ENCODE measurements at regions not wholly inside any gene's neighbourhood (a gene's known extent, or its start where the extent isn't known, plus 50 kb on each side); places are given as distances from the start of the nearest gene placed in this dataset.

DNA sequence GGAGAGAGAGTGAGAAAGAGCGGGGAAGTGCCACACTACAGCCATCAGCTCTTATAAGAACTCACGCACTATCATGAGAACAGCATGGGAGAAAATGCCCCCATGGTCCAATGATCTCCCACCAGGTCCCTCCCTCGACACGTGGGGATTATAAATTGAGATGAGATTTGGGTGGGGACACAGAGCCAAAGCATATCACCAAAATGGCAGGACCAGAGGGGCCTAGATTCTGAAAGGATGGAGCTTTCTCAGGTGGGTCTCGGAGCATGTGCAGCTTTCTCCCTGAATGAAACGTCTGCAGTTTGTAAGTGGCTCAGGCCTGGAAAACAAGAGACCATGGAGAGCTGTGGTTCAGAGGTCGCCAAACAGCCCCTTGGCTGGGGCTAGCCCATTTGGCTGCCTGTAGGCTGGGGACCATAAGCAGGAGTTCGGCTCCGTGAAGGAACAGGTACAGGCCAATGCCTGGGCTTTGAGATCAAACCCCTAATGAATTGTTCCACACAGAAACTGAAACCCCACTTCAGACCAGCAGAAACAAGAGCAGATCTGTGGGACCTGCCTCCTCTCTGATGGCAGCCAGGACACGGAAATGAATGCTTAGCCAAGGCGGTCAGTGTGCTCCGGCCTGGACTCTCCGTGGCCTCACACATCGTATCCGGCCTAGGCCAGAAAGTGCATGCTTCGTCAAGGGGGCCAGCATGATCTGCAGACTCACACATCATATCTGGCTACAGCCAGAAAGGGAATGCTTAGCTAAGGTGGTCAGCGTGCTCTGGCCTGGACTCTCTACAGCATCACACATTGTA lies 111.2 kb upstream of the TMEM18 start:
- no peak for DNase-seq (ENCODE audit: low spot score)

DNA sequence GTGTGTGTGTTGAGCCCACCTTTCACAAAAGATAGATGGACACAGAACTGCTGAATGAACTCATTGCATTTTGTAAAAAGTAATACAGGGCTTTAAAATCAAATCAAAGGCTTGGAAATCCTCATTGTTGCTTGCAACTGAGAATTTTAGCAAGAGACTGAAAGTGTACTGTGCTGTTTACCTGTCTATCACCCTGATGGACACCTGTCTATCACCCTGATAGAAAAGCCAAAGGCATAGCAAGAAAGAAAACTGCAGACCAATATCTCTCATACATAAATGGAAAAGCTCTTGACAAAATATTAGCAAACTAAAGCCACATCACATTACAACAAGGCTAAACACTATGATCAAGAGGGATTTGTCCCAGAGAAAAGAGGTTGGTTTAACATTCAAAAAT lies 107.5 kb upstream of the TMEM18 start:
- DNase-seq (ENCODE audit: low spot score) = no peak

- no peak for DNase-seq (ENCODE audit: low spot score)
Observed at GRCh38 chr2:780581-780980, 103.4 kb upstream of the TMEM18 start.

- DNase-seq (ENCODE audit: low spot score) = no peak
Observed at GRCh38 chr2:780002-780401, 102.8 kb upstream of the TMEM18 start.

- DNase-seq (ENCODE audit: low spot score) = no peak
Observed at GRCh38 chr2:778731-779350, 101.6 kb upstream of the TMEM18 start.

DNA sequence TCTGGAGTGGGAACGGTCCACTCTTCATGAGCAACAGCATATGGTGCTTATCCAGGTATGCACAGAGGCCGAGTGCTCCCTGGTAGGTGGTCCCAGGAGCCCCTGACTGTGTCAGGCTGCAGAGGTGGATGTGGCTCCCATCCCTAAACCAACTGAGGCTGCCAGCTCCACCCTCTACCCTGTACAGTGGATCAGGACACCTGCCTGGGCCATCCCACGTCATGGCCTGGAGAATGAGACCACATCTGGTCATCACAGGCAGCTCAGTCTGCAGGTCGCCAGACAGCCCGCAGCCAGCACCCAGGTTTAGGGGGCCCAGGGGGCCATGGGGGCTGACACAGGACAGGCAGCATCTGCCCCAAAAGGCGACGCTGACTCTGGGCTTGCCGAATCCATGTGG lies 100.3 kb upstream of the TMEM18 start:
- DNase-seq (ENCODE audit: low spot score) = no peak

- no peak for DNase-seq (ENCODE audit: low spot score)
Observed at GRCh38 chr2:777051-777450, 99.8 kb upstream of the TMEM18 start.

DNA sequence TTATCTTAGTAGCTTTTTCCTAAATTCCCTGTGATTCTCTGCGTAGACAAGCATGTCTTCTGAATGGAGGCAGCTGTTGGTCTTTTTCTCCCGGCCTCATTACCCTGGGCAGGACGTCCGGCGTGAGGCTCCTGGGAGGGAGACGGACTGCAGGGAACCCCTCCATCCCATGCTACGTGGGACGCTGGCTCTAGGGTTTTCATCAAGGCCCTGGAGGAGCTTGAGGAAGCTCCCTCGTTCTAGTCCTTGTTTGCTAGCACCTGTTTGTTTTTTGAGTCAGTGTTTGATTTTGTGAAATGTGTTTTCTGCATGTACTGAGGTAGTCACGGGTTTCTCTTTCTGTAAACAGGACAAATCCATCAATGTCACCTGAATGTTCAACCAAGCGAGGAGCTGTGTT lies 99.3 kb upstream of the TMEM18 start:
- DNase-seq (ENCODE audit: low spot score) = no peak

GRCh38 chr2:776038-776437 lies 98.8 kb upstream of the TMEM18 start:
- no peak for DNase-seq (ENCODE audit: low spot score)

GRCh38 chr2:774436-774835 lies 97.2 kb upstream of the TMEM18 start:
- no peak for DNase-seq (ENCODE audit: low spot score)

GRCh38 chr2:773256-774160 lies 96.3 kb upstream of the TMEM18 start:
- no peak for DNase-seq (ENCODE audit: low spot score)

- no peak for DNase-seq (ENCODE audit: low spot score)
Observed at GRCh38 chr2:771538-771937, 94.3 kb upstream of the TMEM18 start.

DNA sequence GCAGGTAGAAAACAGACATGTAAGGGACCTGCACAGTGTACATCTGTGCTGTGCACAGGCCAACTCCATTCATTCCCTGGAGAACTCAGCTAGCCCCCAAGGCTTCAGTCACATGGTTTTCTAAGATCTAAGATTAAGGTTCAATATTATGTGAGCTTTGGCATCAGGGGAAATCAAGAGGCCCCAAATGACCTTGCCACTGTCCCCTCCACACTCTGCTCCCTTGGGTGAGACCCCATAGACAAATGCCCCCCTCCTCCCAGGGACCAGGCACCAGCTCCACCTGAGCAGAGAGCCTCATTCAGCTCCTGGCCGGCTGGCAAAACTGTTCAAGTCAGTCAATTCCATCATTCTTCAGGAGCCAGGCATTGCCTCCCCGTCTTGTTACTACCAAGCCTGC lies 93.6 kb upstream of the TMEM18 start:
- no peak for DNase-seq (ENCODE audit: low spot score)

DNA sequence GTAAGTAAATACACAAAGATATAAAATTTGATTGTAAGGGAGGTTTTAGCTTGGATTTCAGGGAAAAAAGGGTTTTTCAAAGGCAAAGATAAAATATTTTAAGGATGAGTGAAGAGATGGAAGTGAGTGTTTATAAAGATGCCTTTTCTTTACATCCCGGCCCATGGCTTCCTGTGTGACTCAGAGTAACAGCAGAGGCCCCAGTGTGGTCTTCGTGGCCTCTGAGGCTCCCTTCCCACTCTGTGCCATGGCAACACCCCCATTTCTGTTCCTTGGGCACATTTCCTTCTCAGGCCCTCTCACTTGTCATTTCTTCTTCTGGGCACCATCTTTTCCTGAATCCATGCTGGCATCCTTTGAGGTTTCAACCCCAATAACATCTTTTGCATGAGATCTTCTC lies 92.6 kb upstream of the TMEM18 start:
- no peak for DNase-seq (ENCODE audit: low spot score)

- no peak for DNase-seq (ENCODE audit: low spot score)
Observed at GRCh38 chr2:768451-768850, 91.2 kb upstream of the TMEM18 start.

- DNase-seq (ENCODE audit: low spot score) = no peak
Observed at GRCh38 chr2:767944-768343, 90.7 kb upstream of the TMEM18 start.

- DNase-seq (ENCODE audit: low spot score) = no peak
Observed at GRCh38 chr2:767440-767839, 90.2 kb upstream of the TMEM18 start.

DNA sequence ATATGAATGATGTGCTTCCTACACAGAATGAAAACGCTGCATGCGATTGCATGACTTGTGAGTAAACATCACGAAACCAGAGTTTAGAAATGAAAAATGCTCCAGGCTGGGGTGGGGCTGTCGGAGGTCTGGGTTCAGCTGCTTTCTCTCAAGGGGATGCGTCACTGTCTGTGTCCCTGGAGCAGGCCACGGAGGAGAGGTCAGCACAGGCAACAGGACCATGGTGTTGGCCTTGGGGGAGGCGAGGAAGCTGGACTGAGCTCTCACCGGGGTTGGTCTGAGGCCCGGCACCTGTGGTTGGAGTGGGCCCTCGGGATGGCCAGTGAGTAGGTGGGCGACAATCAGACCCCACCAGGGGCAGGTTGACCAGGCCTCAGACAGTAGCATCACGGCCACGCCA lies 89.0 kb upstream of the TMEM18 start:
- DNase-seq (ENCODE audit: low spot score) = no peak

GRCh38 chr2:765369-765768 lies 88.2 kb upstream of the TMEM18 start:
- DNase-seq (ENCODE audit: low spot score) = no peak

DNA sequence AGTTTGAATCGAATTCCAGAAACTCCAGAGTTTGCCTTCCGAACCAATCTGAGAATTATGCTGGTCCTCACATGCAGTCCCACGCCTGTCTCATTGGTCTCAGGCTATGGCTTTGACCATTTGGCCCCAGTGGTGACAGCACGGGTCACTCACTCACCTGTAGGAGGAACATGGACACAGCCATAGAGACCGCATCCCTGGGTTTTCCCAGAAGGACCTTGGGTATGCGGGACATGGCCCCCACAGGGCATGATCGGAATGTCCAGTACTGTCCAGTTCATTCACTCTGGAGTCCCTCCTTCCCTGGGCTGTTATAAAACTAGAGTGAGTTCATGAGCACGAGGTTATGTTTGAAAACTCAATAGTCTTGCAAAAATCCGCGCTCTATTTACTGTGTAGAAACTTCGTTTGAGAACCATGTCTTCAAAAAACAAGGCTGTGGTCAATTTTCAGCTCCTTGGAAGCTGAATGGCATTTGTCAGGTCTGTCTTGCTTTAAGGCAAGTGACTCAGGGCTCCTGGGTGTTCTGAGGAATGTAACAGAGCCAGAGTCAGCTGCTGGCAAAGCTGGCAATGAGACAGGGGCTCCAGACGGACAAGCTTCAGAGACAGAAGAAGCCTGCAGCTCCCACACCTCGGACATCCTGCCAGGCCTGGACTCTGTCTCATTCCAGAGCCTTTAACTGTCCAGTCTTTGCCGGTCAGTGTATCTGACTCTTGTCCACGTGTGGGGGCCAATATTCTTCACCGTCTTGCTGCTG lies 86.7 kb upstream of the TMEM18 start:
- no peak for DNase-seq (ENCODE audit: low spot score)

DNA sequence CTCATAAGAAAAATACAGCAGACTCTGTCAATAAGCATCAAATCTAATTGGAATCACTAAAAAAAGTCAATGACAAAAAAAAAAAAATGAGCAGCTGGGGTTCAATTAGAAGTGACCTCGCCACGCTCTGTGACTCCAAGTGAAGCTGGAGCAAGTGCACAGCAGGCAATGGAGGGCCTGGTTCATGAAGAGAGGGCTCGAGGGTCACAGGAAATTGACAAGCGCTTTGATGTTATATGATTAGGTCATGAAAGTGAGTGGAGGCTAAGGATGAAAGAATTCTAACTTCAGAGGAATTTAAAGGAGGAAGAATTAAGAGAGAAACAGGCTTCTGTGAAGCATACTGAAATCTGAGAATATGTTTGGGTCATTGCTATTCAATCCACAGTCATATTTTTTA lies 85.4 kb upstream of the TMEM18 start:
- no peak for DNase-seq (ENCODE audit: low spot score)

- no peak for DNase-seq (ENCODE audit: low spot score)
Observed at GRCh38 chr2:761384-761783, 84.2 kb upstream of the TMEM18 start.

Measured in kidney capillary endothelial cell (primary cell).